Activated CD8-positive, alpha-beta T cell treated with anti-CD3 and anti-CD28 coated beads for 36 hours (primary cell): ENCODE measurements at regions not wholly inside any gene's neighbourhood (a gene's known extent, or its start where the extent isn't known, plus 50 kb on each side); places are given as distances from the start of the nearest gene placed in this dataset.

ENCODE experiments used
- ATAC-seq: fragments of 200-7000 bp; cut with Tn5 transposase; one replicate; pipeline ENCODE4 v1.10.0; 2021; ENCODE audit warnings: mild to moderate bottlenecking, moderate library complexity
- CTCF ChIA-PET: fragments of 350-600 bp; sonication (Branson Sonifier 250); formaldehyde crosslinking; loops from one replicate; lab custom pipeline; 2021; ENCODE audit warnings: antibody characterized with exemption; lab: Charles Lee
- POLR2A ChIA-PET: fragments of 350-600 bp; sonication (Branson Sonifier 250); formaldehyde crosslinking; loops from one replicate; lab custom pipeline; 2021; ENCODE audit warnings: antibody characterized with exemption; lab: Charles Lee
- DNase-seq: peaks from one replicate; pipeline ENCODE4 v3.0.0-alpha.2; 2020
- H3K27ac Mint-ChIP-seq: one replicate; pipeline ENCODE4 v1.8.0; 2021; ENCODE audit warnings: mild to moderate bottlenecking, mixed read lengths
- H3K27me3 Mint-ChIP-seq: one replicate; pipeline ENCODE4 v1.8.0; 2021; ENCODE audit warnings: mixed read lengths
- H3K36me3 Mint-ChIP-seq: one replicate; pipeline ENCODE4 v1.8.0; 2021; ENCODE audit warnings: low read depth, mixed read lengths
- H3K4me1 Mint-ChIP-seq: one replicate; pipeline ENCODE4 v1.8.0; 2021; ENCODE audit warnings: low read depth, mixed read lengths
- H3K4me3 Mint-ChIP-seq: one replicate; pipeline ENCODE4 v1.8.0; 2021; ENCODE audit warnings: mild to moderate bottlenecking, moderate library complexity, mixed read lengths
- H3K9me3 Mint-ChIP-seq: one replicate; pipeline ENCODE4 v1.8.0; 2021; ENCODE audit warnings: mixed read lengths
- intact Hi-C: fragments of 100-400 bp; cut with micrococcal nuclease; formaldehyde crosslinking; loops from one replicate; pipeline ENCODE4 v1.10.0; 2022
- TF ChIP-seq, protein P1 (sequence below): fragments of 200-600 bp; IDR thresholded peaks from one replicate; pipeline ENCODE4 v1.8.0; 2022; ENCODE audit warnings: antibody characterized with exemption, mild to moderate bottlenecking

- TF ChIP-seq, protein P1, sequence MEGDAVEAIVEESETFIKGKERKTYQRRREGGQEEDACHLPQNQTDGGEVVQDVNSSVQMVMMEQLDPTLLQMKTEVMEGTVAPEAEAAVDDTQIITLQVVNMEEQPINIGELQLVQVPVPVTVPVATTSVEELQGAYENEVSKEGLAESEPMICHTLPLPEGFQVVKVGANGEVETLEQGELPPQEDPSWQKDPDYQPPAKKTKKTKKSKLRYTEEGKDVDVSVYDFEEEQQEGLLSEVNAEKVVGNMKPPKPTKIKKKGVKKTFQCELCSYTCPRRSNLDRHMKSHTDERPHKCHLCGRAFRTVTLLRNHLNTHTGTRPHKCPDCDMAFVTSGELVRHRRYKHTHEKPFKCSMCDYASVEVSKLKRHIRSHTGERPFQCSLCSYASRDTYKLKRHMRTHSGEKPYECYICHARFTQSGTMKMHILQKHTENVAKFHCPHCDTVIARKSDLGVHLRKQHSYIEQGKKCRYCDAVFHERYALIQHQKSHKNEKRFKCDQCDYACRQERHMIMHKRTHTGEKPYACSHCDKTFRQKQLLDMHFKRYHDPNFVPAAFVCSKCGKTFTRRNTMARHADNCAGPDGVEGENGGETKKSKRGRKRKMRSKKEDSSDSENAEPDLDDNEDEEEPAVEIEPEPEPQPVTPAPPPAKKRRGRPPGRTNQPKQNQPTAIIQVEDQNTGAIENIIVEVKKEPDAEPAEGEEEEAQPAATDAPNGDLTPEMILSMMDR, result no peak
- peaks cover 10% of the 10 kb centered on the region for H3K9me3 Mint-ChIP-seq
- CTCF ChIA-PET, result no interaction called here
- H3K27me3 Mint-ChIP-seq, result peaks cover 10% of the 10 kb centered on the region
- ATAC-seq (no peak), DNase-seq (no peak)
- intact Hi-C loops, result no loop called here
- H3K4me1 Mint-ChIP-seq, result no peaks in the 10 kb centered on the region
- no peak overlapping the region for H3K4me3 Mint-ChIP-seq
- H3K36me3 Mint-ChIP-seq, result no peaks in the 10 kb centered on the region
- POLR2A ChIA-PET, result no interaction called here
- H3K27ac Mint-ChIP-seq, result no peak overlapping the region
These were observed 144.9 kb downstream of the ZNF326 start for GRCh38 chr1:90139837-90140236.

DNA sequence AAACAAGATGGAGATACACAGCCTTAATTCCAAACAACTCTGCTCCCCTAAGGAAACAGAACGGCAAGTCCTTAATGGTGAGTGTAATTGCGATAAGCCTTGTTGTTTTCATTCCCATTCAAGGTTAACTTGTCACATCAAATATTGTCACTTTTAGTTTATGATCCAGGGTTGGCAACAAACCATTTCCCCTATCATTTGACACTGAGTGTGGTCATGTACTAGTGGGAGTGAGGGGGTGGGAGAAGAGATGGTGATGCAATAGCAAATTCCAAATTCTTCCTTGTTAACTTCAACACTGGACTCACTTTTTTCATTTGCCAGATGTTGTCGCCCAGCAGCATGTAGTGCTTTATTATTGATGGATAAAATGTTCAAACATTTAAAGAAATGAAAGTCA, 140.4 kb downstream of the ZNF326 start:
- TF ChIP-seq, protein P1, result no peak
- intact Hi-C loops, result no loop called here

GRCh38 chr1:90134175-90134955, 139.5 kb downstream of the ZNF326 start:
- Mint-ChIP-seq H3K36me3 (no peaks in the 10 kb centered on the region), H3K4me1 (no peaks in the 10 kb centered on the region), H3K27ac (no peak overlapping the region), H3K27me3 (peaks cover 14% of the 10 kb centered on the region), H3K9me3 (peaks cover 5% of the 10 kb centered on the region), H3K4me3 (no peak overlapping the region)
- TF ChIP-seq, protein P1, result no peak
- intact Hi-C loops, result no loop called here
- ChIA-PET POLR2A (no interaction called here), CTCF (interaction anchor here (1.2 to 2.4 kb wide), 2 partner anchors 15 to 29 kb away, joined by 3 to 7 read pairs; no protein-coding TSS in a partner anchor)
- no peak for DNase-seq
- no peak for ATAC-seq

More for the DNA sequence above, 140.4 kb downstream of the ZNF326 start:
- Mint-ChIP-seq H3K36me3 (no peaks in the 10 kb centered on the region), H3K27me3 (peaks cover 12% of the 10 kb centered on the region), H3K27ac (no peak overlapping the region), H3K4me1 (no peaks in the 10 kb centered on the region), H3K9me3 (peaks cover 9% of the 10 kb centered on the region), H3K4me3 (no peak overlapping the region)
- ChIA-PET POLR2A (no interaction called here), CTCF (no interaction called here)
- no peak for ATAC-seq
- no peak for DNase-seq

GRCh38 chr1:90133133-90133532, 138.2 kb downstream of the ZNF326 start:
- no peak overlapping the region for H3K27ac Mint-ChIP-seq
- no peaks in the 10 kb centered on the region for H3K4me1 Mint-ChIP-seq
- DNase-seq, result peak; percentile 29
- no peak for ATAC-seq
- no peaks in the 10 kb centered on the region for H3K9me3 Mint-ChIP-seq
- ChIA-PET POLR2A (no interaction called here), CTCF (interaction anchor here (1.0 to 2.4 kb wide), 4 partner anchors 11 to 109 kb away, joined by 3 to 7 read pairs (median 3); no protein-coding TSS in a partner anchor)
- intact Hi-C loops, result no loop called here
- peaks cover 16% of the 10 kb centered on the region for H3K27me3 Mint-ChIP-seq
- TF ChIP-seq, protein P1, result peak; percentile 40
- H3K4me3 Mint-ChIP-seq, result no peak overlapping the region
- H3K36me3 Mint-ChIP-seq, result no peaks in the 10 kb centered on the region

DNA sequence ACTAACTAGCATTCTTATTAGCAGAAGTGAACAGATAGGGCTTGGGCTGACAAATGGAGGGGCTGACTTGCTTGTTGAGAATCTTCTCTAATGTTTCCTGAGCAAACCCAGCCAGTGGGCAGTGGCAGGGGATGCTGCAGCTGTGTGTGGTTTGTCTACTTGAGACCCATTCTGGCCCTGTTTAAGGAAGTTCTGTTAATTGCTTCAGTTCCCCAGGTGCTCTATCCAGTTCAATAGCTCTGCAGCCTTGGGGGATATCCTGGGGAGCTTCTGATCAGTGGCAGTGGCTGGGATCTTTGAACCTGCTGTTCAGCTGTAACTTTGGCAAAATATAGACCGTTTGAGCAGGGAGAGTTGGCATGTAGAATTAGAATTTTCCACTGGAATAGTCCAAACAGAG, 137.4 kb downstream of the ZNF326 start:
- DNase-seq (no peak), ATAC-seq (no peak)
- H3K27me3 Mint-ChIP-seq, result peaks cover 14% of the 10 kb centered on the region
- no peak overlapping the region for H3K4me3 Mint-ChIP-seq
- intact Hi-C loops, result no loop called here
- H3K36me3 Mint-ChIP-seq, result no peaks in the 10 kb centered on the region
- TF ChIP-seq, protein P1, result no peak
- POLR2A ChIA-PET, result no interaction called here
- CTCF ChIA-PET, result interaction anchor here (1.0 to 2.4 kb wide), 3 partner anchors 10 to 110 kb away, joined by 3 to 7 read pairs (median 3); no protein-coding TSS in a partner anchor
- peaks cover 2% of the 10 kb centered on the region for H3K4me1 Mint-ChIP-seq
- H3K27ac Mint-ChIP-seq, result no peak overlapping the region
- H3K9me3 Mint-ChIP-seq, result no peaks in the 10 kb centered on the region
